Loucy (cell line): ENCODE measurements at regions not wholly inside any gene's neighbourhood (a gene's known extent, or its start where the extent isn't known, plus 50 kb on each side); places are given as distances from the start of the nearest gene placed in this dataset.

Experiments used
- H2AFZ ChIP-seq: fragments of 200-600 bp; sonication (generic); 2 replicates; pipeline ENCODE4 v1.6.0; 2016; ENCODE audit warnings: antibody characterized with exemption, mild to moderate bottlenecking, low read length, moderate library complexity
- H3F3A ChIP-seq: fragments of 200-600 bp; 2 replicates; pipeline ENCODE4 v1.6.0; 2016; ENCODE audit warnings: antibody characterized with exemption, low read depth, mild to moderate bottlenecking
- H3K27me3 ChIP-seq: fragments of 200-600 bp; sonication (generic); 2 replicates; pipeline ENCODE4 v1.6.1; 2014; ENCODE audit warnings: low read length, mild to moderate bottlenecking; ENCODE audit not compliant: insufficient read depth, poor library complexity, severe bottlenecking
- H3K36me3 ChIP-seq: fragments of 200-600 bp; sonication (generic); 2 replicates; pipeline ENCODE4 v1.6.1; 2016; ENCODE audit warnings: low read length; ENCODE audit not compliant: insufficient read depth
- H3K4me1 ChIP-seq: fragments of 200-600 bp; sonication (generic); 2 replicates; pipeline ENCODE4 v1.5.1; 2014; ENCODE audit warnings: low read length, mild to moderate bottlenecking; ENCODE audit not compliant: insufficient read depth, poor library complexity, severe bottlenecking
- H3K4me2 ChIP-seq: fragments of 200-600 bp; sonication (generic); 2 replicates; pipeline ENCODE4 v1.6.0; 2014; ENCODE audit warnings: antibody characterized with exemption, low read length, low read depth, mild to moderate bottlenecking; ENCODE audit not compliant: poor library complexity, severe bottlenecking
- H3K4me3 ChIP-seq: fragments of 200-600 bp; sonication (generic); 2 replicates; pipeline ENCODE4 v1.5.1; 2014; ENCODE audit warnings: low read length, mild to moderate bottlenecking, mixed read lengths; ENCODE audit not compliant: poor library complexity, severe bottlenecking
- H3K79me2 ChIP-seq: fragments of 200-600 bp; sonication (generic); 2 replicates; pipeline ENCODE4 v1.6.1; 2014; ENCODE audit warnings: low read length; ENCODE audit not compliant: insufficient read depth
- H3K9ac ChIP-seq: fragments of 200-600 bp; sonication (generic); 2 replicates; pipeline ENCODE4 v1.6.0; 2014; ENCODE audit warnings: mild to moderate bottlenecking, low read depth, low read length, moderate library complexity; ENCODE audit not compliant: poor library complexity, severe bottlenecking
- H3K9me2 ChIP-seq: fragments of 200-600 bp; sonication (generic); replicated peaks from 2 replicates; pipeline ENCODE4 v1.6.1; 2016; ENCODE audit warnings: low read depth, low read length, mixed read lengths
- H3K9me3 ChIP-seq: fragments of 200-600 bp; sonication (generic); 2 replicates; pipeline ENCODE4 v1.6.1; 2014; ENCODE audit warnings: mild to moderate bottlenecking, antibody characterized with exemption, low read length, low read depth; ENCODE audit not compliant: insufficient read depth
- H4K20me1 ChIP-seq: fragments of 200-600 bp; sonication (generic); 2 replicates; pipeline ENCODE4 v1.6.0; 2014; ENCODE audit warnings: antibody characterized with exemption, low read length, mild to moderate bottlenecking; ENCODE audit not compliant: insufficient read depth, poor library complexity, severe bottlenecking
- CTCF ChIP-seq: fragments of 200-600 bp; sonication (generic); conservative IDR thresholded peaks from 2 replicates; pipeline ENCODE4 v1.5.1; 2014; ENCODE audit warnings: mild to moderate bottlenecking, antibody characterized with exemption, low read length
- EZH2phosphoT487 ChIP-seq: fragments of 200-600 bp; IDR thresholded peaks from 2 replicates; pipeline ENCODE4 v1.6.1; 2018; ENCODE audit warnings: antibody characterized with exemption, mild to moderate bottlenecking, moderate library complexity, borderline replicate concordance

- Histone ChIP-seq H3K4me3 (no peak overlapping the region), H3K27me3 (no peaks in the 10 kb centered on the region), H3K79me2 (no peaks in the 10 kb centered on the region), H3K4me1 (no peaks in the 10 kb centered on the region), H3K36me3 (no peaks in the 10 kb centered on the region), H3K9me2 (no peaks in the 10 kb centered on the region), H4K20me1 (no peaks in the 10 kb centered on the region), H3K9me3 (no peaks in the 10 kb centered on the region), H3K4me2 (no peak overlapping the region), H3F3A (no peaks in the 10 kb centered on the region), H3K9ac (no peak overlapping the region), H2AFZ (no peak overlapping the region)
- TF ChIP-seq CTCF (no peak), EZH2phosphoT487 (no peak)
These were observed 530.2 kb upstream of the FAM174A start for GRCh38 chr5:100004969-100005368.

GRCh38 chr5:99998319-99998718, 536.9 kb upstream of the FAM174A start:
- H2AFZ ChIP-seq, result no peak overlapping the region
- no peak overlapping the region for H3K4me2 ChIP-seq
- H3K4me3 ChIP-seq, result no peak overlapping the region
- no peaks in the 10 kb centered on the region for H3F3A ChIP-seq
- no peaks in the 10 kb centered on the region for H3K27me3 ChIP-seq
- H3K9me3 ChIP-seq, result no peaks in the 10 kb centered on the region
- no peaks in the 10 kb centered on the region for H3K79me2 ChIP-seq
- no peaks in the 10 kb centered on the region for H3K9me2 ChIP-seq
- H3K9ac ChIP-seq, result no peak overlapping the region
- H4K20me1 ChIP-seq, result no peaks in the 10 kb centered on the region
- H3K36me3 ChIP-seq, result no peaks in the 10 kb centered on the region
- TF ChIP-seq CTCF, result no peak
- TF ChIP-seq EZH2phosphoT487, result no peak
- no peaks in the 10 kb centered on the region for H3K4me1 ChIP-seq

- no peaks in the 10 kb centered on the region for H4K20me1 ChIP-seq
- TF ChIP-seq CTCF (no peak), EZH2phosphoT487 (no peak)
- H3K4me3 ChIP-seq, result no peak overlapping the region
- H3K9me2 ChIP-seq, result no peaks in the 10 kb centered on the region
- no peak overlapping the region for H3K4me2 ChIP-seq
- no peaks in the 10 kb centered on the region for H3K79me2 ChIP-seq
- H3F3A ChIP-seq, result no peaks in the 10 kb centered on the region
- no peaks in the 10 kb centered on the region for H3K27me3 ChIP-seq
- H3K36me3 ChIP-seq, result no peaks in the 10 kb centered on the region
- no peaks in the 10 kb centered on the region for H3K9me3 ChIP-seq
- H2AFZ ChIP-seq, result no peak overlapping the region
- no peaks in the 10 kb centered on the region for H3K4me1 ChIP-seq
- no peak overlapping the region for H3K9ac ChIP-seq
These were observed 539.8 kb upstream of the FAM174A start for GRCh38 chr5:99995407-99995806.
